Adrenal gland (tissue), 9 donors: ENCODE measurements at regions not wholly inside any gene's neighbourhood (a gene's known extent, or its start where the extent isn't known, plus 50 kb on each side); places are given as distances from the start of the nearest gene placed in this dataset.

Source experiments
- DNase-seq, 7 donors: peaks; one replicate each; pipeline ENCODE4 v3.0.0-alpha.2; 2019 to 2020
- H3K27ac ChIP-seq, 5 donors: fragments of 200-600 bp; sonication (generic) in 4 of 5; 1 replicate in 3 of 5; 2 replicates in 2 of 5; pipeline versions ENCODE4 v1.5.1 to v1.8.0; 2016 to 2020; ENCODE audit warnings: mild to moderate bottlenecking in 1 of 5
- H3K27me3 ChIP-seq: fragments of 200-600 bp; 2 replicates; pipeline ENCODE4 v1.8.0; 2021
- H3K36me3 ChIP-seq, 2 donors: fragments of 200-600 bp; replicated peaks in 1 of 2; 1 replicate in 1 of 2; 2 replicates in 1 of 2; pipeline versions ENCODE4 v1.5.1 to v1.8.0; 2018 to 2022
- H3K4me1 ChIP-seq, 2 donors: fragments of 200-600 bp; replicated peaks in 1 of 2; 1 replicate in 1 of 2; 2 replicates in 1 of 2; pipeline versions ENCODE4 v1.5.1 to v1.8.0; 2018 to 2021
- H3K4me3 ChIP-seq, 4 donors: fragments of 200-600 bp; sonication (generic) in 3 of 4; one replicate each; pipeline ENCODE4 v1.5.1; 2016 to 2018
- H3K9me3 ChIP-seq, 3 donors: fragments of 200-600 bp; sonication (generic) in 1 of 3; replicated peaks in 1 of 3; 1 replicate in 2 of 3; 2 replicates in 1 of 3; pipeline versions ENCODE4 v1.5.1 to v1.8.0; 2016 to 2021
- CTCF ChIP-seq, 6 experiments: fragments of 450-650 bp in 4 of 6; fragments of 200-600 bp in 2 of 6; sonication (generic) in 1 of 6; IDR thresholded peaks; 1 replicate in 5 of 6; 2 replicates in 1 of 6; pipeline versions ENCODE4 v1.5.1 to v1.8.0; 2016 to 2021; ENCODE audit warnings: antibody characterized with exemption in 6 of 6, mild to moderate bottlenecking in 2 of 6, moderate library complexity in 1 of 6
- POLR2A ChIP-seq, 2 donors: fragments of 450-650 bp; IDR thresholded peaks; one replicate each; pipeline ENCODE4 v1.6.1; 2017; ENCODE audit warnings: antibody characterized with exemption in 2 of 2, mild to moderate bottlenecking in 2 of 2, moderate library complexity in 1 of 2
- WGBS, 4 donors: extraction: QIAGEN DNeasy Blood & Tissue Kit in 2 of 4; methylation state at CpG; one replicate each; pipeline versions ENCODE4 v1.1.5 to v1.1.7; 2013 to 2017; 5-methylcytosine and 5-hydroxymethylcytosine counted together
- intact Hi-C, 2 donors: fragments of 100-400 bp; cut with DNase I; formaldehyde crosslinking; loops; one replicate each; pipeline versions ENCODE4 v1.14.1 to v1.15.0; 2022 to 2023
- donor health status: healthy with polysubstance abuse.
- donor health status: Bipolar disorder and iron deficiency.
- donor health status: DM: yes; HTN: yes; CAD: no.
- donor health status: DM: no; HTN: no; CAD: no.
- donor health status: DM: no; HTN: no; CAD: no.

GRCh38 chr6:90715093-90715655 lies 128.3 kb upstream of the MAP3K7 start:
- no peak for DNase-seq

GRCh38 chr6:90714319-90714718 lies 127.4 kb upstream of the MAP3K7 start:
- Histone ChIP-seq H3K9me3 (no peaks in the 10 kb centered on the region), H3K27ac (no peak overlapping the region), H3K4me1 (no peaks in the 10 kb centered on the region), H3K4me3 (no peak overlapping the region), H3K36me3 (no peaks in the 10 kb centered on the region), H3K27me3 (no peaks in the 10 kb centered on the region)
- intact Hi-C loops = no loop called here
- DNase-seq = no peak
- TF ChIP-seq CTCF (IDR thresholded peaks at IDR 0.05) = no peak
- no peak for TF ChIP-seq POLR2A (IDR thresholded peaks at IDR 0.05)

More at GRCh38 chr6:90715093-90715655, 128.3 kb upstream of the MAP3K7 start:
- intact Hi-C loops = no loop called here
- H3K36me3 ChIP-seq = no peaks in the 10 kb centered on the region
- TF ChIP-seq POLR2A (IDR thresholded peaks at IDR 0.05) = no peak
- no peak for TF ChIP-seq CTCF (IDR thresholded peaks at IDR 0.05)
- no peaks in the 10 kb centered on the region for H3K4me1 ChIP-seq
- H3K4me3 ChIP-seq = no peak overlapping the region
- WGBS, 4 donors = 80 to 85% (median 81%) methylated on average over 13 of the region's 13 CpGs
- H3K27me3 ChIP-seq = no peaks in the 10 kb centered on the region
- H3K27ac ChIP-seq = no peak overlapping the region
- no peaks in the 10 kb centered on the region for H3K9me3 ChIP-seq

GRCh38 chr6:90712114-90712513 lies 125.2 kb upstream of the MAP3K7 start:
- no peak for TF ChIP-seq CTCF (IDR thresholded peaks at IDR 0.05)
- TF ChIP-seq POLR2A (IDR thresholded peaks at IDR 0.05) = no peak
- Histone ChIP-seq H3K4me3 (no peak overlapping the region), H3K27ac (no peak overlapping the region), H3K9me3 (no peaks in the 10 kb centered on the region), H3K4me1 (no peaks in the 10 kb centered on the region), H3K36me3 (no peaks in the 10 kb centered on the region), H3K27me3 (no peaks in the 10 kb centered on the region)
- 59 to 69% (median 66%) methylated on average over 8 of the region's 8 CpGs for WGBS, 4 donors
- intact Hi-C loops = no loop called here
- no peak for DNase-seq

GRCh38 chr6:90709431-90709996 lies 122.6 kb upstream of the MAP3K7 start:
- Histone ChIP-seq H3K36me3 (no peaks in the 10 kb centered on the region), H3K9me3 (no peaks in the 10 kb centered on the region), H3K4me1 (no peaks in the 10 kb centered on the region), H3K4me3 (no peak overlapping the region), H3K27ac (no peak overlapping the region), H3K27me3 (no peaks in the 10 kb centered on the region)
- TF ChIP-seq POLR2A (IDR thresholded peaks at IDR 0.05) = no peak
- DNase-seq = no peak
- 52 to 66% (median 65%) methylated on average over 3 of the region's 3 CpGs for WGBS, 4 donors
- intact Hi-C loops = no loop called here

- no peak overlapping the region for H3K27ac ChIP-seq
- no peak for TF ChIP-seq CTCF (IDR thresholded peaks at IDR 0.05)
- TF ChIP-seq POLR2A (IDR thresholded peaks at IDR 0.05) = no peak
- H3K36me3 ChIP-seq = no peaks in the 10 kb centered on the region
- 60 to 62% (median 61%) methylated on average over 5 of the region's 5 CpGs for WGBS, 4 donors
- intact Hi-C loops = no loop called here
- no peak for DNase-seq
- no peaks in the 10 kb centered on the region for H3K4me1 ChIP-seq
- H3K27me3 ChIP-seq = no peaks in the 10 kb centered on the region
- no peaks in the 10 kb centered on the region for H3K9me3 ChIP-seq
- no peak overlapping the region for H3K4me3 ChIP-seq
Observed at GRCh38 chr6:90708206-90708737, 121.4 kb upstream of the MAP3K7 start.
